Adipocyte (in vitro differentiated cells): ENCODE measurements at regions not wholly inside any gene's neighbourhood (a gene's known extent, or its start where the extent isn't known, plus 50 kb on each side); places are given as distances from the start of the nearest gene placed in this dataset.

Source experiments
- DNase-seq: peaks from one replicate; pipeline ENCODE4 v3.0.0-alpha.2; 2015; ENCODE audit warnings: low read depth
- H3K27me3 ChIP-seq: replicated peaks from 2 replicates; pipeline ENCODE4 v1.7.0; 2013; ENCODE audit warnings: mild to moderate bottlenecking, low read length, moderate library complexity; ENCODE audit not compliant: control insufficient read depth, insufficient read depth
- H3K36me3 ChIP-seq: 2 replicates; pipeline ENCODE4 v1.7.0; 2013; ENCODE audit warnings: low read length, mild to moderate bottlenecking, moderate library complexity; ENCODE audit not compliant: control insufficient read depth, insufficient read depth, severe bottlenecking
- H3K4me1 ChIP-seq: 2 replicates; pipeline ENCODE4 v1.7.0; 2013; ENCODE audit warnings: mild to moderate bottlenecking, low read length, moderate library complexity; ENCODE audit not compliant: control insufficient read depth, insufficient read depth
- H3K4me3 ChIP-seq: 2 replicates; pipeline ENCODE4 v1.7.0; 2013; ENCODE audit warnings: mild to moderate bottlenecking, low read length, moderate library complexity
- H3K9ac ChIP-seq: 2 replicates; pipeline ENCODE4 v1.7.0; 2013; ENCODE audit warnings: mild to moderate bottlenecking, low read length, moderate library complexity
- H3K9me3 ChIP-seq: 2 replicates; pipeline ENCODE4 v1.7.0; 2013; ENCODE audit warnings: mild to moderate bottlenecking, low read length, moderate library complexity; ENCODE audit not compliant: control insufficient read depth

DNA sequence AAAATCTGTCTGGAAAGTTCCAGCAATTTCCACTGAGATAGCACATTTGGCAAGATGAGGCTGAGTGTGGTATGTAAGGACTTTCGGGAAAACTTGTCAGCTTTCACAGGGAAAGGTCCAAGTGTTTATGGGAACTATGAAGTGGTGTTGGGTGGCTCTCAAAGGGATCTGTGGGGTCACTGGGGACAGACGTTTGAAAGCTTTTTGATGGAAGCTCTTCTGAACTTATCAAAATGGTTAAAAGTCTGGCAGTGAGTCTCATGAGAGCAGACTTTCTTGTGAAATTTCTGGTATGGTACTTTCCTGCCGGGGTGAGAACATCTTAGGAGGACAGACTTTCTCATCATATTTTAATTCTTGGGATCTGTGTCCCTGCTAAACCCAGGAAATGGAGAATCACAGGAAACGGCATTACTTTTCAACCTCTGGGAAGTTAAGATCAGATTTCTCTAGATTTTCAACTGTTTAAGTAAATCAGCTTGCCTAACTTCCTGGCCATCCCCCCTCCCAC, 546.3 kb upstream of the ZEB2 start:
- Histone ChIP-seq H3K9me3 (no peaks in the 10 kb centered on the region), H3K9ac (peak overlapping the region; percentile 82), H3K27me3 (no peaks in the 10 kb centered on the region), H3K36me3 (no peaks in the 10 kb centered on the region), H3K4me3 (peak overlapping the region; percentile 73), H3K4me1 (peaks cover 43% of the 10 kb centered on the region)
- peak; percentile 42 for DNase-seq

DNA sequence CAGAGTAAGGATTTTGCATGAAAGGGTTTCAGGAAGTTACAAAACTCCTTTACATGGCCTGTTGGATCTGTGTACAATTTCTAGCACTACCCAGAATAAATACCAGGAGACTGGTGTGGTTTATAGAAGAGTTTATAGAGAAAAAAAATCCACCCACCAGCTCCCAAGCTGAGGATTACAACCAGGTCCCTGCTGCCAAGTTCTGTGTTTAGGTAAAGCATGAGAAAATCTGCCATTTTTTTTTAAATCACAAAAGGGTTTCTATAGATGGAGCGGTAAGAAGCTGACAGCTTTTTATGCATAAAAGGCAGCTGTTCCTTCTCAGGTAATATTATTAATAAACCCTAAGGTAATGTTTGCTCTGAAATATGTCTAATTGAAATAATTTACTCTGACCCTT, 545.4 kb upstream of the ZEB2 start:
- H3K4me1 ChIP-seq = peaks cover 52% of the 10 kb centered on the region
- H3K36me3 ChIP-seq = no peaks in the 10 kb centered on the region
- peak; percentile 44 for DNase-seq
- H3K4me3 ChIP-seq = no peak overlapping the region
- H3K9me3 ChIP-seq = no peaks in the 10 kb centered on the region
- H3K27me3 ChIP-seq = no peaks in the 10 kb centered on the region
- H3K9ac ChIP-seq = peak overlapping the region; percentile 82

DNA sequence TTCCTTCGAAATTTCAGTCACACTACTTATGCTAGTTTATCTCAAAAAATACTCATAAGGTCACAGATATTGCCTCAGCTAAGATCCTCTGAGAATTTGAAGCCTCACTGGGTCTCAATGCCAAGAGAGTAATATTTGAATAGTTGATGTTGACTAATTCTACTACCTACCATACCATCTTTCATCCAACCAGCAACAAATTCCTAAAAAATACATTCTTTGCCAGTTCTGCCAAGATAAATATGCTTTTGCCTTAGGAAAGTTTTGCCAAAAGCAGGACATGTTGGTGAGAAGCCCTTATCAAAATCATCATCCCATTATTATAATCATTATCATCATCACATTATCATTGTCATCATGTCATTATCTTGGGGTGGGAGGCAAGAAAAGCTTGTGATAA, 544.6 kb upstream of the ZEB2 start:
- Histone ChIP-seq H3K4me3 (no peak overlapping the region), H3K36me3 (no peaks in the 10 kb centered on the region), H3K9ac (no peak overlapping the region), H3K4me1 (peaks cover 52% of the 10 kb centered on the region), H3K9me3 (no peaks in the 10 kb centered on the region), H3K27me3 (no peaks in the 10 kb centered on the region)
- peak; percentile 28 for DNase-seq

DNA sequence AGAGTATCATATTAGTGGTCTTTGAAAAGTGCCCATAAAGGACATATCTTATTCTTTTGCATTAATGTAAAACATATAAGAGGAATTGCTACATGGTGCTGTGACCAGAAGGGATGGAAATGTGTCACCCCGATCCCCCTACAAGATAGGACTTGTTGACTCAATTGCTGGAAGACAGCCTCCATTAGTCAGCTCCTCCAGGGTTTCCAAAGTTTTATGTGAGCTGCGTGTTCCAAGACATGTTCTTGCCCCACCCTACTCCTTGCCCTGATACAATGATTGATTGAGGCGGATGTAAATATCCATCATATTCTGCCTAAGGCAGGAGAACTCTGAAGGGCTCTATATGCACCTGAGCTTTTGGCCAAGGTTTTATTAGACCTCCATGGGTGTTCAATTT, 541.0 kb upstream of the ZEB2 start:
- Histone ChIP-seq H3K4me3 (no peak overlapping the region), H3K9me3 (no peaks in the 10 kb centered on the region), H3K36me3 (no peaks in the 10 kb centered on the region), H3K9ac (no peak overlapping the region), H3K4me1 (peaks cover 32% of the 10 kb centered on the region), H3K27me3 (no peaks in the 10 kb centered on the region)
- no peak for DNase-seq

DNA sequence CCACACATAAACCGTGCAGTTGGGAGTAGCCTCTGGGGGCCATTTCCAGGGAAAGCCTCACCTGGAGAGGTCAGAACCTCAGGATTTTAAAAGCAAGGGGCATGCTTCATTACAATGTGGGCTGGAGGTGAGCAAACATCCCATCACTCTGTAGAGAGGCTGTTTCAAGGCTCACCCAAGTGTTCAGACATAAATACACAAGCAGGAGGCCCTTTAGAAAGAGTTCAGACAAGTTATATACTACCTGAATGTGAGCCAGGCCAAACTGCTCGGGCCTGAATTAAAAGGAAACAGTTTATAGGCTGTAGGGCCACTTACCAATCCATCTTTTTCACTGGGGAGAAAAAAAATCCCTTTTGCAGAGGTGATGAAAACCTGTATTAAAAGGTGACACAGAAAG, 540.0 kb upstream of the ZEB2 start:
- no peaks in the 10 kb centered on the region for H3K27me3 ChIP-seq
- peaks cover 23% of the 10 kb centered on the region for H3K4me1 ChIP-seq
- no peaks in the 10 kb centered on the region for H3K36me3 ChIP-seq

DNA sequence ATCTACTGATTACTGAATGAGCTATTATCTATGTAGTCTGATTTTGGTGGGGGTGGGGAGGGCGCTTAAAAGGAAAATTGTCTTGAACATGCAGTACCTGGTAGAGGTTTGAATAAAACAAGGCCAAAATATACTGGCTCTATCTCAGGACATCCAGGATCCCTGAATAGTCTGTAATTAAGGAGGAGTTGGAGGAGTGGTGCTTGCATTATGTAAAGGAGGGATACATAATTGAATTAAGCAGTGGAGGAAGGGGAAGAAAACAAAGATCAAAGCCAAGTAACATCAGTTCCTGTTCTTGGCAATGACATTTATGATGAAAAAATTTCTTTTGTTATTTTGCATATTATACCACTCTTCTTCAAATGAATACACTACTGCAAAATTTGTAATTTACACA, 539.4 kb upstream of the ZEB2 start:
- Histone ChIP-seq H3K27me3 (no peaks in the 10 kb centered on the region), H3K4me3 (no peak overlapping the region), H3K9me3 (no peaks in the 10 kb centered on the region), H3K9ac (no peak overlapping the region), H3K4me1 (peaks cover 17% of the 10 kb centered on the region), H3K36me3 (no peaks in the 10 kb centered on the region)
- DNase-seq = no peak

More for the DNA sequence above, 540.0 kb upstream of the ZEB2 start:
- Histone ChIP-seq H3K9me3 (no peaks in the 10 kb centered on the region), H3K9ac (no peak overlapping the region), H3K4me3 (no peak overlapping the region)
- no peak for DNase-seq

DNA sequence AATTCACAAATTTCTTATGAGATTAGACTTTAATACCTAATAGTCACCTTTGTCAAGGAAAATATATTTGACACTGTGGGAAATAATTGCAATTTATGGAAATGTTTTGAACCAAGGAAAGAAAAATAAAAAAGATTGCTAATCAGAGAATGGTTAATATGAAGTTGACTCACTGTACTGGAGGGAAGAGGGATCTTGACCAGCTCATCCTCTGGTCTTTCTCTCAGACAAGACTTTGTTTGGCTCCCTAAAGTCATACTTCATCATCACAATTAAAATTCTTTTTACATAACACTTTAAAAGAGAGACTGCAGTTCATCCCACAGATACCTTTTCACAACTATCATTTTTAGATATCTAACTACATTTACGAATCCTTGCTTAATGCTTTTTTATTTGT, 538.5 kb upstream of the ZEB2 start:
- DNase-seq = no peak
- H3K9me3 ChIP-seq = no peaks in the 10 kb centered on the region
- H3K4me1 ChIP-seq = peaks cover 10% of the 10 kb centered on the region
- no peak overlapping the region for H3K4me3 ChIP-seq
- no peaks in the 10 kb centered on the region for H3K36me3 ChIP-seq
- H3K27me3 ChIP-seq = no peaks in the 10 kb centered on the region
- H3K9ac ChIP-seq = no peak overlapping the region

DNA sequence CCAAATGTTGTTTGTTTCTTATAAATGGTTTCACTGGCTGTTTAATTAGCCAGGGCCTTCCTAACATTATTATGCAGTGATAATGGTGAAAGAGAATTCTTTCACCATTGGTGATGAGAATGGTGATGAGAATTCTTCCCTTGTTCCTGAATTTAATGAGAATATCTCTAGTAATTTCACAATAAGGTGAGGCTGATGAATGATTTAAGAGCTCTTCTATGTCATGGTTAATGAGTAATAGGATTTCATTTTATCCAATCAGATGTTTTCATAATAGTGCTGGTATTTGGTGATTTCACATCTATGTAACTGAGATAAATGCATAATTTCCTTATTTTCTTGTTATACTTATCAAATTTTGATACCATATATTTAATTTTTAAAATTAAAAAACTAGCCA, 535.7 kb upstream of the ZEB2 start:
- H3K27me3 ChIP-seq = no peaks in the 10 kb centered on the region
- H3K4me3 ChIP-seq = no peak overlapping the region

DNA sequence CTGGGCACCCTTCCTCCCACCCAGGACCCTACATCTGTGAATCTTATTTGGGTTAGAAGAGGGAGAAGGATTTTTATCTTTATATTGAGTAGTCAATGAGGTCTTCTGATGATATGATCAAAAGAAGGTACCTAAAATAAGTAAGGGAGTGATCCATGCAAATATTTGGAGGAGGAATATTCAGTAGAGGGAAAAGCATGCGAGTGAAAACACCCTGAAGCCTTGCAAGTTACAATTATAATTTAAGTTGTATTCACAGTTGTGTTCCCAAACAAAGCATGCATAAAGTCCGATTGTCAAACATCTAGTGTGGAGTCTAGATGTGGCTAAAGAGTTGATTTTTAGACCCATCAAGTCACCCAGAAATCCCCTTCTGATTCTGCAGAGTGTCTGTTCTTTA, 530.2 kb upstream of the ZEB2 start:
- H3K9me3 ChIP-seq = no peaks in the 10 kb centered on the region
- no peak overlapping the region for H3K4me3 ChIP-seq
- no peaks in the 10 kb centered on the region for H3K4me1 ChIP-seq
- H3K36me3 ChIP-seq = no peaks in the 10 kb centered on the region
- DNase-seq = no peak
- H3K9ac ChIP-seq = no peak overlapping the region
- no peaks in the 10 kb centered on the region for H3K27me3 ChIP-seq

More for the DNA sequence above, 535.7 kb upstream of the ZEB2 start:
- no peaks in the 10 kb centered on the region for H3K36me3 ChIP-seq
- H3K9ac ChIP-seq = no peak overlapping the region
- no peak for DNase-seq
- peaks cover 4% of the 10 kb centered on the region for H3K4me1 ChIP-seq
- H3K9me3 ChIP-seq = no peaks in the 10 kb centered on the region

DNA sequence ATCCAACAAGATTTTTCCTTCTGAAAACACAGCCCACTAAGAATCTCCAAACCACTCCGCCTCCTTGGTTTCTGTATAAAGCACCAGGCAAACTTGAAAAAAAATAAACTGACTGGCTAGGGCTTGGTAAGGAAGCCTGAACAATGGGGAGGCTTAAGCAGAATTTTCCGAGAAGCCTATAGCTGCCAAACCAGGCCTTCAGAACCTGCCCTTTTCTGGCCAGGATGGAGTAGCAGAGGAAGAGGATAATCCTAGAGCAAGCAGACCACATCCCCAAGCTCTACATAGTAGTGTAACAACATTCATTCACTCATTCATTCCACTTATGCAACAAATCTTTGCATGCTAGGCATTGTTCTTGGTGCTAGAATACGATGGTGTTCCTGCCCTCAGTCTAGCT, 529.6 kb upstream of the ZEB2 start:
- no peaks in the 10 kb centered on the region for H3K9me3 ChIP-seq
- no peak overlapping the region for H3K9ac ChIP-seq
- H3K27me3 ChIP-seq = no peaks in the 10 kb centered on the region
- H3K36me3 ChIP-seq = no peaks in the 10 kb centered on the region
- H3K4me3 ChIP-seq = no peak overlapping the region
- DNase-seq = no peak
- peaks cover 2% of the 10 kb centered on the region for H3K4me1 ChIP-seq

DNA sequence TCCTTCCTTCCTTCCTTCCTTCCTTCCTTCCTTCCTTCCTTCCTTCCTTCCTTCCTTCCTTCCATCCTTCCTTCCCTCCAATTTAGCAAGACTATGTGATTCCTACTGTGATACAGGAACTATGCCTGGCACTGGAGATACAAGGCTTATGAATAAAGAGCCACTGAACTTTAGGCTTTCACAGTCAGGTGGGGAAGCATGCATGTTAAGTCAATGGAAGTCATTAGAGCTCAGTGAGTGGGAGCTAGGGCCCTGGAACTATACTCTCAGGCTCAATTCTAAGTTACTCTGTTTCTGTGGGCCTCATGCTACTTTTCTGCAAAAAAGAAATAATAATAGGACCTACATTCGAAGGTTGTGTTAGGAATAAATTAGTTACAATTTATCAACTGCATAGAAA, 527.6 kb upstream of the ZEB2 start:
- no peak for DNase-seq
- no peaks in the 10 kb centered on the region for H3K27me3 ChIP-seq
- no peak overlapping the region for H3K9ac ChIP-seq
- no peak overlapping the region for H3K4me3 ChIP-seq
- no peaks in the 10 kb centered on the region for H3K36me3 ChIP-seq
- H3K9me3 ChIP-seq = no peaks in the 10 kb centered on the region
- H3K4me1 ChIP-seq = peaks cover 4% of the 10 kb centered on the region

DNA sequence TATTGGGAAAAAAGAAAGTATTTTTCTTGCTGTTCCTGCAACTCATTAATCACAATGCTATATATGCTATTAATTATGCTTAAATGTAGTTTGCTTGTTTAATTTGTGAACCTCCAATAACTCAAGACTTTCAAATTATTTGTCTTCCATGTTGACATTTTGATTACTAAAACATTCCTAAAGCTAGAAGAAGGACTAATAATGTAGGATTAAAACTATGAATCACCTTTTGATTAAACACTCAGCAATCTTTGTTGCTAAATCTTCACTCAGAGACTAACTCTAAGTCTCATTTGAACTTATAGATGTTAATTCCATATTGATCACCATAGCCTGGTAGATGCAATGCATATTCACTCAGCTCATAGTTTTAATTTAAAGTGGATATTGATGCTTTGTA, 524.6 kb upstream of the ZEB2 start:
- Histone ChIP-seq H3K4me1 (peaks cover 4% of the 10 kb centered on the region), H3K9ac (no peak overlapping the region), H3K9me3 (no peaks in the 10 kb centered on the region), H3K4me3 (no peak overlapping the region), H3K27me3 (no peaks in the 10 kb centered on the region), H3K36me3 (no peaks in the 10 kb centered on the region)
- no peak for DNase-seq
